ENCODE measurements at regions not wholly inside any gene's neighbourhood (a gene's known extent, or its start where the extent isn't known, plus 50 kb on each side); places are given as distances from the start of the nearest gene placed in this dataset.

DNA sequence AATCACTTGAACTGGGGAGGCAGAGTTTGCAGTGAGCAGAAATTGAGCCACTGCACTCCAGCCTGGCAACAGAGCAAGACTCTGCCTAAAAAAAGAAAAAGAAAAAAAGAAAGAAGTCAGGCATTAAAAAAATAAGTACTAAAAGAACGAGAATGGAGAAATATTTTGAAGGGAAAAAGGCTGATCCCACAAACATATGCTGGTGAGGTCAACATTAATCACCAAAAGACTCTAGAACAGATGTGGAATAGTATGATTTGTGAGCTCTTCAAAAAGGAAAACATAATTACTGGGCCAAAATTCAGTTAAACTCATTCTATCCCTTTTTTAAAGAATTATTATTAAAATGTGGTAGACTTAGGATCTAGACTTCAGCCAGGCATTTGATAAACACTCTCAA, 61.2 kb upstream of the NRSN1 start (continued):
- no peak for TF ChIP-seq RFX5 (IDR thresholded peaks at IDR 0.05; ENCODE audit: low read depth, low read length)

DNA sequence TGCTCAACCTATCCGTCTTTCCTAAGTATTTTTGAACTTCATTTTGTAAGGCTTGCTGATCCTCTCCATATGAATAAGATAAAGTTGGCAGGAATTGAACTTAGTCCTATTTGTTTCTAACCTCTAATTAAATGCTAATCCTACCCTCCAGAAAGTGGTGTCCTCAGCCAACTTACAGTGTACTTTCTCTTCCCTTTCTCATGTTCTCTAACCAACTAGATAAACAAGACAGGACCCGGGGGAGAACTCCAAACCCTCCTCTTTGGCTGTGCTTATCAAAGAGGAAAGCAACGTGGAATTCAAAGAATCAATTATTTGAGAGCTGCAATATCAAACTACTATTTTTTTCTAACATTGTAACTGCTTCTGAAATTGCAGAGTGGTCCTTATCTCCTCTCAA, 56.5 kb upstream of the NRSN1 start:
- no TSS peak for BruUV-seq (replicated peaks)
- peaks cover 8% of the 10 kb centered on the region; the same call in 1 of the 2 replicates for H3K9me3 ChIP-seq (ENCODE audit: low read length)
- CTCF ChIA-PET (ENCODE audit: low intra/inter-chr PET ratio, low total read pairs): no interaction called here

More for the DNA sequence above, 56.5 kb upstream of the NRSN1 start:
- no peak overlapping the region for H2AFZ ChIP-seq (ENCODE audit: low read length)
- no peak for FAIRE-seq
- ATAC-seq: no peak
- no peak for DNase-seq (ENCODE audit: low spot score)
- H3K36me3 ChIP-seq (replicated peaks in 1 of 2; ENCODE audit: control insufficient read depth in 1 of 2, insufficient read depth in 2 of 2, low read length in 2 of 2): no peaks in the 10 kb centered on the region
- in situ Hi-C loops (cut with HindIII; ENCODE audit: extremely low pct_ligation_motif_present, low pct_unique_long_range_greater_than_20kb): loop anchor here (5.0 to 10.0 kb wide), 3 partner anchors 125 to 325 kb away; no protein-coding TSS in a partner anchor
- whole genome bisulfite sequencing (ENCODE audit: low lambda C conversion rate): 22% methylated on average over 3 of the region's 3 CpGs
- TF ChIP-seq CBX5 (CRISPR knock-in tag; IDR thresholded peaks at IDR 0.05; ENCODE audit: borderline replicate concordance): no peak
- TF ChIP-seq RAD21 (CRISPR knock-in tag; IDR thresholded peaks at IDR 0.05): no peak
- no peak for TF ChIP-seq FOXJ3 (CRISPR knock-in tag; IDR thresholded peaks at IDR 0.05; ENCODE audit: borderline replicate concordance)
- TF ChIP-seq ZMYM3 (CRISPR knock-in tag; IDR thresholded peaks at IDR 0.05): no peak
- TF ChIP-seq SP2 (CRISPR knock-in tag; IDR thresholded peaks at IDR 0.05): no peak
- no peak for TF ChIP-seq ARNT (IDR thresholded peaks at IDR 0.05)
- no peak for TF ChIP-seq ZNF598 (CRISPR knock-in tag; IDR thresholded peaks at IDR 0.05; ENCODE audit: borderline replicate concordance)
- no peak for TF ChIP-seq ZNF773 (CRISPR knock-in tag; IDR thresholded peaks at IDR 0.05; ENCODE audit: borderline replicate concordance)
- no peak for TF ChIP-seq SOX13 (IDR thresholded peaks at IDR 0.05)
- TF ChIP-seq SOX13 (CRISPR knock-in tag; conservative IDR thresholded peaks at IDR 0.05 in 1 of 2, IDR thresholded peaks at IDR 0.05 in 1 of 2): no peak
- TF ChIP-seq, protein P1, sequence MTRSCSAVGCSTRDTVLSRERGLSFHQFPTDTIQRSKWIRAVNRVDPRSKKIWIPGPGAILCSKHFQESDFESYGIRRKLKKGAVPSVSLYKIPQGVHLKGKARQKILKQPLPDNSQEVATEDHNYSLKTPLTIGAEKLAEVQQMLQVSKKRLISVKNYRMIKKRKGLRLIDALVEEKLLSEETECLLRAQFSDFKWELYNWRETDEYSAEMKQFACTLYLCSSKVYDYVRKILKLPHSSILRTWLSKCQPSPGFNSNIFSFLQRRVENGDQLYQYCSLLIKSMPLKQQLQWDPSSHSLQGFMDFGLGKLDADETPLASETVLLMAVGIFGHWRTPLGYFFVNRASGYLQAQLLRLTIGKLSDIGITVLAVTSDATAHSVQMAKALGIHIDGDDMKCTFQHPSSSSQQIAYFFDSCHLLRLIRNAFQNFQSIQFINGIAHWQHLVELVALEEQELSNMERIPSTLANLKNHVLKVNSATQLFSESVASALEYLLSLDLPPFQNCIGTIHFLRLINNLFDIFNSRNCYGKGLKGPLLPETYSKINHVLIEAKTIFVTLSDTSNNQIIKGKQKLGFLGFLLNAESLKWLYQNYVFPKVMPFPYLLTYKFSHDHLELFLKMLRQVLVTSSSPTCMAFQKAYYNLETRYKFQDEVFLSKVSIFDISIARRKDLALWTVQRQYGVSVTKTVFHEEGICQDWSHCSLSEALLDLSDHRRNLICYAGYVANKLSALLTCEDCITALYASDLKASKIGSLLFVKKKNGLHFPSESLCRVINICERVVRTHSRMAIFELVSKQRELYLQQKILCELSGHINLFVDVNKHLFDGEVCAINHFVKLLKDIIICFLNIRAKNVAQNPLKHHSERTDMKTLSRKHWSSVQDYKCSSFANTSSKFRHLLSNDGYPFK (CRISPR knock-in tag; IDR thresholded peaks at IDR 0.05; ENCODE audit: borderline replicate concordance): no peak
- no peak for TF ChIP-seq ELF3 (CRISPR knock-in tag; IDR thresholded peaks at IDR 0.05)
- no peak for TF ChIP-seq SALL2 (CRISPR knock-in tag; IDR thresholded peaks at IDR 0.05)
- no peak for TF ChIP-seq RFX5 (IDR thresholded peaks at IDR 0.05; ENCODE audit: low read depth, low read length)
- TF ChIP-seq RBFOX2 (IDR thresholded peaks at IDR 0.05; ENCODE audit: low read depth, low read length): no peak
- no peak for TF ChIP-seq ZNF232 (CRISPR knock-in tag; IDR thresholded peaks at IDR 0.05; ENCODE audit: borderline replicate concordance)
- TF ChIP-seq, protein P2, sequence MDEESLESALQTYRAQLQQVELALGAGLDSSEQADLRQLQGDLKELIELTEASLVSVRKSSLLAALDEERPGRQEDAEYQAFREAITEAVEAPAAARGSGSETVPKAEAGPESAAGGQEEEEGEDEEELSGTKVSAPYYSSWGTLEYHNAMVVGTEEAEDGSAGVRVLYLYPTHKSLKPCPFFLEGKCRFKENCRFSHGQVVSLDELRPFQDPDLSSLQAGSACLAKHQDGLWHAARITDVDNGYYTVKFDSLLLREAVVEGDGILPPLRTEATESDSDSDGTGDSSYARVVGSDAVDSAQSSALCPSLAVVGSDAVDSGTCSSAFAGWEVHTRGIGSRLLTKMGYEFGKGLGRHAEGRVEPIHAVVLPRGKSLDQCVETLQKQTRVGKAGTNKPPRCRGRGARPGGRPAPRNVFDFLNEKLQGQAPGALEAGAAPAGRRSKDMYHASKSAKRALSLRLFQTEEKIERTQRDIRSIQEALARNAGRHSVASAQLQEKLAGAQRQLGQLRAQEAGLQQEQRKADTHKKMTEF (CRISPR knock-in tag; IDR thresholded peaks at IDR 0.05): no peak
- TF ChIP-seq SMARCC2 (IDR thresholded peaks at IDR 0.05): no peak
- no peak for TF ChIP-seq ZNF550 (CRISPR knock-in tag; IDR thresholded peaks at IDR 0.05; ENCODE audit: borderline replicate concordance)
- intact Hi-C loops (cut with micrococcal nuclease; ENCODE audit: unreplicated experiment): no loop called here
- POLR2A ChIA-PET: no interaction called here
- no peaks in the 10 kb centered on the region for H3K79me2 ChIP-seq (ENCODE audit: insufficient read depth, low read length)
- H4K20me1 ChIP-seq (ENCODE audit: insufficient read depth, low read length): no peaks in the 10 kb centered on the region
- H3K9ac ChIP-seq (ENCODE audit: insufficient read depth, low read depth, low read length): no peak overlapping the region
- H3K4me3 ChIP-seq (replicated peaks in 1 of 3; ENCODE audit: insufficient read depth in 1 of 3, low read depth in 2 of 3, low read length in 3 of 3): no peak overlapping the region
- H3K4me2 ChIP-seq (ENCODE audit: low read depth, low read length): no peak overlapping the region
- H3K4me1 ChIP-seq (ENCODE audit: insufficient read depth, low read length): no peaks in the 10 kb centered on the region
- H3K27ac ChIP-seq (ENCODE audit: extremely low read length, insufficient read depth, low read length): no peak overlapping the region
- no peaks in the 10 kb centered on the region for H3K27me3 ChIP-seq (ENCODE audit: control insufficient read depth in 1 of 2, insufficient read depth in 2 of 2, low read length in 2 of 2)

Measured in HepG2 (cell line).